ENCODE measurements at regions not wholly inside any gene's neighbourhood (a gene's known extent, or its start where the extent isn't known, plus 50 kb on each side); places are given as distances from the start of the nearest gene placed in this dataset.

GRCh38 chr12:89960011-89960507 is 251.4 kb upstream of the ATP2B1 start:
- DNase-seq (ENCODE audit: low read depth, low spot score), result no peak

DNA sequence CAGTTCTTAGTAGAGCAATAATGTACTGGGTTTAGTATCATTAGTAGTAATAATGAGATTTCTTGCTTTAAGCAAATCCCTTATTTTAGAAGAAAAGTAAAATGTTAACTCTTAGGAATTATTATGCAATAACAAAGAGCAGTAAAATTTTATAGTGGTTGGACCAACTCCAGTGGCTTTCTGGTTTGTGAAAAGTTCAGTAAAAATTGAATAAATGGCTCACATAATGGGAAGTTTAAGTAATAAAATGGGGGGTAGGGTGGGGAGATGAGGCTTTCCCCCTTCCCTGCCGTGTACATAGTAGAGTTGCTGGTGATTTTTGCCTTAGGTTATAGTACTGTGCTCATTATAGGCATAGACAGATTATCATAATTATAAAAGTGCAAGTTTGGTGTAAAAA is 250.5 kb upstream of the ATP2B1 start:
- DNase-seq (ENCODE audit: low read depth, low spot score), result no peak

DNA sequence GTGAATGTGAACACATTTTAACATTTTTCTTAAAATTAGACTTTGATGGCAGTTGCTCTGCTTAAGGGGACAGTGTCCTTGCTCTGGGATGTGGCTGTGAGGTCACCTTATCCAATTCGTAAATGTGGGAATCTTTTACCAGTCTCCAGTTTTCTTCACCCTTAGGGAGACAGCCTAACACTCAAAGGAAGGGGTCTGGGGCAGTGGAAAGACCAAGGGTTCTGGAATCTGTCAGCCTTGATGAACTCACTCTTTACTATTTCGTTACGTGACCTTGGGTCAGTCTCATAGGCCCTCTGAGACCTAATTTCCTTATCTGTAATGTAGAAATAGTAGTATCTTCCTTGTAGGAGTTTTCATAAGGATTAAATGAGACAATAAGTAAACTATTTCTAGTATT is 245.6 kb upstream of the ATP2B1 start:
- DNase-seq (ENCODE audit: low read depth, low spot score), result no peak

GRCh38 chr12:89951694-89952060 is 243.0 kb upstream of the ATP2B1 start:
- DNase-seq (ENCODE audit: low read depth, low spot score), result no peak

DNA sequence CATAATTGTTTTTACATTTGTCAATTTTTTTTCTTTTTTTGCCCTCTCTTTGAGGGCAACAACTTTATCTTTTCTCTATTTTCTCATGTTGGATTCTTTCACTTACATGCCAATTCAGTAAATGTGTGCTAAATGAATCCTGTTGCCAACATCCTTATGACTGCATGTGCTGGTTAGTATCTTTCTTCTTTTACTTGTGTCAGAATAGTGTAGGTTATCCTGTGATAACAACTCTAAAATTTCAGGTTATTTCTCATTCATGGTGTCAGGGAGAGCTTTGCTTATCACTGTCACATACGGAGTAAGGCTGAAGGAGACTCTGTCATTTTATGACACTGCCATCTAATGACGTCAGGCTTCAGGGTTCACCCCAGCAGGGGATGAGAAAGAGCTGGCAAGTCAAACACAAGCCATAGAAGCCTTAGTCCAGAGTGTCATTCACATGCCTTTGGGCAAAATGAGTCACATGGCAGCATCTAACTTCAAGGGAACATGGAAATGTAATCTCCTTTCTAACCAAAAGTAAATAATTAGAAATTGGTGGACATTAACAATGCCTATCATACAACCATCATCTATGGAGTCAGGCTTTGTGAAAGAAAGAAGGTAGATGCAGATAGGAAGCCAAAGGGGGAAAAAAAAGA is 242.5 kb upstream of the ATP2B1 start:
- DNase-seq (ENCODE audit: low read depth, low spot score), result no peak

DNA sequence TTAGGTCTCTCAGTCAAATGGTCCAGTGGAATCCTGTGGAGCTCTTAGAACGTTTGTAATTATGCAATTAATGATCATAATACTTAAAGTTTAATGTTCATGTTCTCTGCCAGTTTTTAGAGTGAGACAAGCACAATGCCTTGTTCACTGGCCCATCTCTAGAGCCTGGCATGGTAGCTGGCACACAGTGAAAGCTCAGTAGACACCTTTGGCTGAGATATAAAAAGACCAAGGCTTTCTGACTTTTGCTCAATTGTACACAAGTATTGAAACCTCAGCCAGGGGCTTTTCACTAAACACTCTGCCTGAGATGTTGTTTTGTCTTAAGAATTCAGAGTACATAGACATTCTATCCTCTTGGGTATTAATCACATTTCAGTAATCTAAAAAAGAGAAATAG is 241.8 kb upstream of the ATP2B1 start:
- no peak for DNase-seq (ENCODE audit: low read depth, low spot score)

- no peak for DNase-seq (ENCODE audit: low read depth, low spot score)
Measured at GRCh38 chr12:89949457-89950195, 241.0 kb upstream of the ATP2B1 start.

DNA sequence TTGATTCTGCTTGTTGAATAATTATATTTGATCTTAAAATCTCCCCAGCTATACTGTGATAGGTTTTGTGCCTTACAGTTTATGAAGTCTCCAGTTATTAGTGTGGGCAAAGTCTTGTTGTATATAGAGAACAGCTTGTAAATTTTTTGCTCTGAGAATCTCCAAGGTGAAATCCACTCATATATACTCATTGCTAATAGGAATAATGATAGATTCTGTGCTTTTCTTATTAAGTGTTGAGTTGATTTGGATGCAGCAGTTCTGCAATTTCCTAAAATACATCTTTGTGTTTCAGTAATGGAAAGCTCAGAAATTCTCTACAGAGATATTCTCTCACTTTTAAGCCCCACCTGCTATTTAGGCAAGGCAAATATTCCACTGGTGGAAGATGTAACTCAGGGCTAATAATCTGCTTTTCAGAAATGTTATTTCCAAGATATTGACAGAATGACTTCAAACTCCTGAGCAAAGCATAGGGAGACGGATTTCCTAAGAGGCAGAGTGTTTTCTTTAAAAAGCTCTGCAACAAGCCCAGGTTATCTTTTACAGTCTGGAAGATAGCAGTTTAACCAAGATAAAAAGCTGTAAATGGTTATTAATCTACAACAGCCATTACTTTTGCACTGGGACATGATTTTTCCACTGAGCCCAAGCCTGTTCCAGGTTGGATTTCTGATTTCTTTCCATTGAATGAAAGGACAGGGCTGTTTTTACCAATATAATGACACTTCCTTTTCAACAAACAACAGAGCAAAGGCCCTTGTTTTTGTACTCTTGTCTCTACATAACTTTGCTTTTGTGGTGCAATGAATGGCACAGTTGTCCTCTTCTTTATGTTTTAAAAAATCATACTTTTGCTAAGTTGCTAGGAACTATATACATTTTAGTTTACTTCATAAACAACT is 239.9 kb upstream of the ATP2B1 start:
- DNase-seq (ENCODE audit: low read depth, low spot score), result no peak

GRCh38 chr12:89947437-89948270 is 239.0 kb upstream of the ATP2B1 start:
- DNase-seq (ENCODE audit: low read depth, low spot score), result peak; percentile 24

DNA sequence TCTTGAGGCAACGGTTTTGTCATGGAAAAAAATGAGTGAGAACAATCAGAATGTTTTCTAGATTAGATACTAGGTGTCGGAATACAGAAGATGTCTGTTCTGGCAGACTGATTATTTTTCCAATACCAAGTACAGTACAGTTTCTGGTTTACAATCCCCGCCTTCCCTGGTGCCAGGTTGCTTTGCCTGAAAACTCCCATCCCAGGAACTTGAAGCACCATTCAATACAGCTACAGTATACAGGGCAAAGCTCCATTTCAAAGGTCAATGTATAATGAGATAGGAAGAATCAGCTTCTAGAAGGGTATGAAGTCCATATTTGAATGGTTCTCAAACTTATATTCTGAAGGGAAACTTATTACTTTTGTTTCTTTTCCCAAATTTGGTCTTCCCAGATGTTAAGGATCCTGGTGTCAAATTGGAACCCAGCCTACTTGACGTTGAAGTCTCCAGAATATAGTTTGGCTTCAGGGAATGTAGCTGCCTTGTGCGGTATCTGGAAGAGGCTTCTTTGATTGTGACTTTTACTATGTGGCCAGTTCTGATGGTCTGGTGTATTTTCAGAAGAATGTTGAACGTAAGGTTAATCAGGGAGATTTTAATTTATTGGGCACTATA is 238.0 kb upstream of the ATP2B1 start:
- DNase-seq (ENCODE audit: low read depth, low spot score), result no peak

- DNase-seq (ENCODE audit: low read depth, low spot score), result no peak
Measured at GRCh38 chr12:89945123-89945522, 236.5 kb upstream of the ATP2B1 start.

- DNase-seq (ENCODE audit: low read depth, low spot score), result no peak
Measured at GRCh38 chr12:89943463-89943862, 234.8 kb upstream of the ATP2B1 start.

GRCh38 chr12:89941436-89941835 is 232.8 kb upstream of the ATP2B1 start:
- DNase-seq (ENCODE audit: low read depth, low spot score), result no peak

GRCh38 chr12:89939522-89940215 is 231.0 kb upstream of the ATP2B1 start:
- DNase-seq (ENCODE audit: low read depth, low spot score), result no peak

- no peak for DNase-seq (ENCODE audit: low read depth, low spot score)
Measured at GRCh38 chr12:89936631-89937030, 228.0 kb upstream of the ATP2B1 start.

DNA sequence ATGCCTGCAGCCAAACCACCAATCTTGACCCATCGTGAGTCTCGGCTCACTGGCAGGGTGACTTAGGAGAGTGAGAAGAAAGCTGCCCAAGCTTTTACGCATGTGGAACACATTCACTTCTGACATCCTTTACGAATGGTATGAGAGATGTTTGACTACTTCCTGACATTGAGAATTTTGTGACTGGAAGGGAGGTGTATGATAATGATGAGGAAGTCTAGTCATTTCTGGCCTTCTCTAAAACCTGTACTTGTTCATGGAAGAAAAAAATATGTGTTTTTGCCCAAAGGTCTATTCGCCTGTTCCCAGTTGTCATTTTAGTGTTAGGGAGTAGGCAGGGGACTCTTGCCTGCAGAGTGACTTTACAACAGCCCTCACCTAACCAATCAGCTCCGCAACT is 227.2 kb upstream of the ATP2B1 start:
- no peak for DNase-seq (ENCODE audit: low read depth, low spot score)

- no peak for DNase-seq (ENCODE audit: low read depth, low spot score)
Measured at GRCh38 chr12:89933911-89934310, 225.3 kb upstream of the ATP2B1 start.

DNA sequence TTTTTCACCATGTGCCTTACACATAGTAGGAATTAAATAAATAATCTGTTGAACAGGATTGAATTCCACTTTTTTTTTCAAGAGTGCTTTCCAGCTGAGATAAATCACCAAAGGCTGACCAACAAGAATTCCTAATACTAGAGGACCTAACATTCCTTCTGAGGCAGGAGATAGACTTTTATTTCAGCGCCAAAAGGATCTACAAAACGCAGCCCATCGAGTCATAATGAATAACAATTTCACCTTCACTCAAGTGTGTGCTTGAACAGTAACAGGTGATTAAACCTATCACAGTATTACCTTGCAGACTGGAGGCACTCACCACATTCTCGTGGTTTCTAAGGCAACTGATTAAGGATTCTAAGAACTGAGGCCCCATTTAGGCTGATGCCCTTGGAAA is 224.3 kb upstream of the ATP2B1 start:
- no peak for DNase-seq (ENCODE audit: low read depth, low spot score)

- DNase-seq (ENCODE audit: low read depth, low spot score), result no peak
Measured at GRCh38 chr12:89928467-89928866, 219.8 kb upstream of the ATP2B1 start.

DNA sequence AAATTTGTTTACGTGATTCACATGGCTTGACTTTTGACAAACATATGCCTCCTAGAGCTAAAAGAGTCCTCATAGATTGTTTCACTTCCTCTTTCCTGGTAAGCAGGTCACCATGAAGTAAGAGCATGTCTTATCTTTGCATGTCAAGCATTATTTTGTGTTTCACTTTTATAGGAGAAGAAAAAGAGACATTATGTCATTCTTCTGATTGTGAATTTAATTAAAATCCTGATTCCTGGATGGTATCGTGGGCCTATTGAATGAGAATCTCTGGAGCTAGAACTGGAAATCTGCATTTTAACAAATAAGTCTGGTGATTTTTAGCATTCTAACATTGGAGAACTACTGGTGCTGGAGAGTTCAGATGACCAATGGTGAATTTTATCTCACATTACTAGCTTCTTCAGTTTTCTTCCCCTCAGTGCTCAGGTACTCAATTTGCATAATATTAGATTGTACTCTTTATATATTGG is 218.6 kb upstream of the ATP2B1 start:
- DNase-seq (ENCODE audit: low read depth, low spot score), result no peak
